ENCODE measurements at regions not wholly inside any gene's neighbourhood (a gene's known extent, or its start where the extent isn't known, plus 50 kb on each side); places are given as distances from the start of the nearest gene placed in this dataset.

- no peaks in the 10 kb centered on the region for H3K27me3 ChIP-seq (ENCODE audit: control insufficient read depth, insufficient read depth, low read length)
- H3K9ac ChIP-seq (ENCODE audit: low read length): no peak overlapping the region
- no peaks in the 10 kb centered on the region for H3K4me1 ChIP-seq (ENCODE audit: control insufficient read depth, low read depth, low read length)
- no peaks in the 10 kb centered on the region for H3K36me3 ChIP-seq (ENCODE audit: control insufficient read depth, low read depth, low read length)
- no peak overlapping the region for H3K4me3 ChIP-seq (ENCODE audit: low read length)
- peaks cover 3% of the 10 kb centered on the region for H3K9me3 ChIP-seq (ENCODE audit: control insufficient read depth, low read depth, low read length)
- no peak overlapping the region for H3K27ac ChIP-seq (ENCODE audit: low read length)
These were observed 237.9 kb downstream of the TMEM38B start for GRCh38 chr9:105932276-105932675.

DNA sequence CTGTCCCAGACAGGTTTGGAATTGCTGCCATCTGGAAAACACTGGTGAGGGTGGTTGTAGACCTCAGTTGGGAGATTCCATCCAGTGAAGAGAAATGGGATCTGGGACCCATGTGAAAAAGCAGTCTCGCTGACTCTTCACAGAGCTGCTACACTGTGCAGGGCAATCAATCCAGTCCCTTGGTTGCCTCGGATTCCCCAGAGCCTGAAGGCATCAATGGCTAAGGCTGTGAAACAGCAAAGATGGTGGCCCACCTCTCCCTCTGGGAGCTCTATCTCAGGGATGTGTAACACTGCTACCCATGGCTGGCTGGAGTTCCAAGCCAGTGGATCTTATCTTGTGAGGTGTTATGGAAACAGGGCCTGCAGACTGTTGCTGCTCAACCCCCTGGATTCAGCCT is 256.1 kb downstream of the TMEM38B start:
- H3K9ac ChIP-seq (ENCODE audit: low read length): no peak overlapping the region
- H3K4me1 ChIP-seq (ENCODE audit: control insufficient read depth, low read depth, low read length): peaks cover 3% of the 10 kb centered on the region
- no peaks in the 10 kb centered on the region for H3K36me3 ChIP-seq (ENCODE audit: control insufficient read depth, low read depth, low read length)
- no peak overlapping the region for H3K27ac ChIP-seq (ENCODE audit: low read length)
- no peaks in the 10 kb centered on the region for H3K27me3 ChIP-seq (ENCODE audit: control insufficient read depth, insufficient read depth, low read length)
- no peaks in the 10 kb centered on the region for H3K9me3 ChIP-seq (ENCODE audit: control insufficient read depth, low read depth, low read length)
- H3K4me3 ChIP-seq (ENCODE audit: low read length): no peak overlapping the region

DNA sequence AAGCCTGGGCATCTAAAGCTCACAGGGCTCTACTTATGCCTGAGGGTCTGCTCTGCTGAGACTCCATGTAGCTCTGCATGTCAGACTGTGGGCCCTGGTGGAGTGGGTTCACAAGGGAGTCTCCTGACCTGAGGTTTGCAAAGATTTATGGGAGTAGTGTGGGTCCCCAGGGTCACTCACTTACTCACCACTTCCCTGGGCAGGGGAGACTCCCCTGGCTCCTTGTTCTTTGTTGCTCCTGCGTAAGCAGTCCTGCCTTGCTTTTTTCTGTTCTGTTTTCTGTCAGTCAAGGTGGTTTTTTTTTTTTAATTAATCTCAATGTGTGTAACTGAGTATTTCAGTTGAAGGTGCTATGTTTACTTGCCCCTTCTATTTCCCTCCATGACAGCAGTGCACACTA is 256.6 kb downstream of the TMEM38B start:
- Histone ChIP-seq H3K9me3 (ENCODE audit: control insufficient read depth, low read depth, low read length) (no peaks in the 10 kb centered on the region), H3K4me1 (ENCODE audit: control insufficient read depth, low read depth, low read length) (peaks cover 7% of the 10 kb centered on the region), H3K9ac (ENCODE audit: low read length) (no peak overlapping the region), H3K27me3 (ENCODE audit: control insufficient read depth, insufficient read depth, low read length) (no peaks in the 10 kb centered on the region), H3K36me3 (ENCODE audit: control insufficient read depth, low read depth, low read length) (no peaks in the 10 kb centered on the region), H3K27ac (ENCODE audit: low read length) (no peak overlapping the region), H3K4me3 (ENCODE audit: low read length) (no peak overlapping the region)

DNA sequence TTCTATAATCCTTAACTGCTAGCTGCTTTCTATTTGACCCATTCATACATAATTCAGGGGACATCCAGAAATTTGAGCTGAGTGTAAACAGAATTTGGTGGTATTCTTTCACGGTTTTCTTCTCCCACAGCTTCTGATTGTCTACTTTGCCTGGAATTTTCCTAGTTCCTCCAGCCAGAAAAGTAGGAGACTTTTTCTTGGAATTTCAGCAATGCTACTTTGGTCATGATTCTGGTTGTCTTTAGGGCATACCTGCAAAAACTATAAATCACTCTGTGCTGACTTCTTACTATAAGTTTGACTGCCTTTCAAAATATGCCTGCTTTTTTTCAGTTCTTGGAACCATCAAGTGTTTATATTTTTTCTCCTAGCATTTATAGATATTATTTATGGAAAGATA is 260.2 kb downstream of the TMEM38B start:
- H3K36me3 ChIP-seq (ENCODE audit: control insufficient read depth, low read depth, low read length): no peaks in the 10 kb centered on the region
- no peak overlapping the region for H3K9ac ChIP-seq (ENCODE audit: low read length)
- no peaks in the 10 kb centered on the region for H3K9me3 ChIP-seq (ENCODE audit: control insufficient read depth, low read depth, low read length)
- no peaks in the 10 kb centered on the region for H3K27me3 ChIP-seq (ENCODE audit: control insufficient read depth, insufficient read depth, low read length)
- H3K4me1 ChIP-seq (ENCODE audit: control insufficient read depth, low read depth, low read length): peaks cover 16% of the 10 kb centered on the region
- H3K4me3 ChIP-seq (ENCODE audit: low read length): no peak overlapping the region
- no peak overlapping the region for H3K27ac ChIP-seq (ENCODE audit: low read length)

- Histone ChIP-seq H3K9ac (ENCODE audit: low read length) (no peak overlapping the region), H3K9me3 (ENCODE audit: control insufficient read depth, low read depth, low read length) (no peaks in the 10 kb centered on the region), H3K27ac (ENCODE audit: low read length) (no peak overlapping the region), H3K4me1 (ENCODE audit: control insufficient read depth, low read depth, low read length) (peaks cover 17% of the 10 kb centered on the region), H3K4me3 (ENCODE audit: low read length) (no peak overlapping the region), H3K36me3 (ENCODE audit: control insufficient read depth, low read depth, low read length) (no peaks in the 10 kb centered on the region), H3K27me3 (ENCODE audit: control insufficient read depth, insufficient read depth, low read length) (no peaks in the 10 kb centered on the region)
These were observed 263.5 kb downstream of the TMEM38B start for GRCh38 chr9:105957830-105958229.

DNA sequence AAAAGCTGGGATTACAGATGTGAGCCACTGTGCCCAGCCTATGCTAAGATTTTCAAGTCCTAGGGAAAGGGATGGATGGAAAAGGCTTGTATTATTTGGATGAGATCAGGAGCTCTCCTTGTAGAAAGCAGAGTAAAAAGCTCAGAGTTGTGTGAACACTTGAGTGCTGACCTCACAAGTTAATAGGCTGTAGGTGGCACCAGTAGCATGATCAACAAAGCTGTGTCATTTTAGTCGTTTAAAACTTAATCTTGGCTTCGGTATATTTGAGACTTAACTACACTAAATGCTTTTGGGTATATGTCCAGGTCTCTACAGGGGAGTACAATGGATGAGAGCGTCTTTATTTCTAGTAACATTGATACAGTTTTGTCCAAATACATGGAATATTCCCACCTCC is 264.2 kb downstream of the TMEM38B start:
- H3K27ac ChIP-seq (ENCODE audit: low read length): no peak overlapping the region
- no peaks in the 10 kb centered on the region for H3K27me3 ChIP-seq (ENCODE audit: control insufficient read depth, insufficient read depth, low read length)
- peaks cover 17% of the 10 kb centered on the region for H3K4me1 ChIP-seq (ENCODE audit: control insufficient read depth, low read depth, low read length)
- H3K4me3 ChIP-seq (ENCODE audit: low read length): no peak overlapping the region
- H3K36me3 ChIP-seq (ENCODE audit: control insufficient read depth, low read depth, low read length): no peaks in the 10 kb centered on the region
- H3K9ac ChIP-seq (ENCODE audit: low read length): no peak overlapping the region
- no peaks in the 10 kb centered on the region for H3K9me3 ChIP-seq (ENCODE audit: control insufficient read depth, low read depth, low read length)

DNA sequence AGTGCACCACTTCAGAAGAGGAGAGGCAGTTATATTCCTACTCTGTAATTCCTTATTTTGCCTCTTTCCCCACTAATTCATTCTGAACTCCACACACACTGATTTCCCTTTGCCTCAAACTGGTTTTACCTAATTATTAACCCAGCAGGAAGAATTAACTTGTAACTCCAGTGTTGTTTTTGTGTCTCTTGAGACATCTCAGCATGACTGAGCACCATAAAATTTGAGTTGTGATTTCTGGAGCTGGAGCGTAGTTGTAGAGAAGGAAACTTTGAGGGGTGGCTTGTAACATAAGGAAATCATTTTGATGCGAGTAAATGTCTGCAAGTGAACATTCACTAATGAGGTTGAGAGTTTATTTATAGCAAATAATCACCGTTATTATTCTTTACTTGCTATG is 265.2 kb downstream of the TMEM38B start:
- Histone ChIP-seq H3K4me1 (ENCODE audit: control insufficient read depth, low read depth, low read length) (peaks cover 17% of the 10 kb centered on the region), H3K27ac (ENCODE audit: low read length) (no peak overlapping the region), H3K9ac (ENCODE audit: low read length) (no peak overlapping the region), H3K36me3 (ENCODE audit: control insufficient read depth, low read depth, low read length) (no peaks in the 10 kb centered on the region), H3K27me3 (ENCODE audit: control insufficient read depth, insufficient read depth, low read length) (no peaks in the 10 kb centered on the region), H3K9me3 (ENCODE audit: control insufficient read depth, low read depth, low read length) (no peaks in the 10 kb centered on the region), H3K4me3 (ENCODE audit: low read length) (no peak overlapping the region)

DNA sequence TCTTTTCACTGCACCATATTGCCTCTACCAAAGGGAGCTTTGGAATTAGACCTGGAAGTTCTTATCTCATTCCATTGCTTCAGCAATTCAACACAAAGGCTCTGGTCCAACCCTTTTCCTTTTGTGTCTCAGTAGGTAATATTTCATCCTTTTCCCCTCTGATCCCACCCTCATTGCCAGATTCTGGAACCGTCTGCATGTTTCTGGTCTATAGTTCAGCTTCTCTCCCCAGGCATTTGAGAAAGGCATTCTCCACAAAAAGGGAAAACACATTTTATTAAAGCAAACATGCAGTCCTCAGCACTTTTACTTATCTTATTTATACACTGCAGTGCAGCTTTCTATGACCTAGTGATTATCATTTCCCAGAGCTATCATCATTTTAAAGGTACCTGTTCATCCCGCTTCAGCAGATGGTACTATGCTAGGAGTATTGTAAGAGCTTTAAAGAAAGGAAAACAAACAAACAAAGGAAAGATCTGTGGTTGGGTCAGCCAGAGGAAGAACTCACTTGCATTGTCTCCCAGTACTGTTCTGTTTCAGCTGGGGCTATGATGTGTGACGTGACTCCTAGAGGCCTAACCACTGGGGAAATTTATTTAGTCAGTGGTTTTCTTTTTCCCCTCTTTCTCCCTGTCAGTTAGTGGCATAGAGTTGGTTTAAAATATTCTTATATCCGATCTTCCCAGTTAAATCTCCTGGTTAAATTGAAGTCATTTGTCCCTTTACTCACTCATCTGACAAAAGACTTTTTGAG is 269.2 kb downstream of the TMEM38B start:
- H3K27me3 ChIP-seq (ENCODE audit: control insufficient read depth, insufficient read depth, low read length): no peaks in the 10 kb centered on the region

GRCh38 chr9:105964156-105964555 is 269.8 kb downstream of the TMEM38B start:
- H3K4me3 ChIP-seq (ENCODE audit: low read length): no peak overlapping the region
- no peaks in the 10 kb centered on the region for H3K36me3 ChIP-seq (ENCODE audit: control insufficient read depth, low read depth, low read length)
- H3K27ac ChIP-seq (ENCODE audit: low read length): no peak overlapping the region
- no peaks in the 10 kb centered on the region for H3K9me3 ChIP-seq (ENCODE audit: control insufficient read depth, low read depth, low read length)
- H3K9ac ChIP-seq (ENCODE audit: low read length): no peak overlapping the region
- H3K27me3 ChIP-seq (ENCODE audit: control insufficient read depth, insufficient read depth, low read length): no peaks in the 10 kb centered on the region
- H3K4me1 ChIP-seq (ENCODE audit: control insufficient read depth, low read depth, low read length): peaks cover 6% of the 10 kb centered on the region

More for the DNA sequence above, 269.2 kb downstream of the TMEM38B start:
- no peak overlapping the region for H3K9ac ChIP-seq (ENCODE audit: low read length)
- H3K27ac ChIP-seq (ENCODE audit: low read length): no peak overlapping the region
- peaks cover 3% of the 10 kb centered on the region for H3K4me1 ChIP-seq (ENCODE audit: control insufficient read depth, low read depth, low read length)
- H3K4me3 ChIP-seq (ENCODE audit: low read length): no peak overlapping the region
- no peaks in the 10 kb centered on the region for H3K9me3 ChIP-seq (ENCODE audit: control insufficient read depth, low read depth, low read length)
- no peaks in the 10 kb centered on the region for H3K36me3 ChIP-seq (ENCODE audit: control insufficient read depth, low read depth, low read length)

- Histone ChIP-seq H3K4me3 (ENCODE audit: low read length) (no peak overlapping the region), H3K27me3 (ENCODE audit: control insufficient read depth, insufficient read depth, low read length) (peaks cover under 1% of the 10 kb centered on the region), H3K27ac (ENCODE audit: low read length) (no peak overlapping the region), H3K36me3 (ENCODE audit: control insufficient read depth, low read depth, low read length) (no peaks in the 10 kb centered on the region), H3K9me3 (ENCODE audit: control insufficient read depth, low read depth, low read length) (no peaks in the 10 kb centered on the region), H3K4me1 (ENCODE audit: control insufficient read depth, low read depth, low read length) (peaks cover 3% of the 10 kb centered on the region), H3K9ac (ENCODE audit: low read length) (no peak overlapping the region)
These were observed 272.5 kb downstream of the TMEM38B start for GRCh38 chr9:105966834-105967233.

- no peak overlapping the region for H3K27ac ChIP-seq (ENCODE audit: low read length)
- no peaks in the 10 kb centered on the region for H3K9me3 ChIP-seq (ENCODE audit: control insufficient read depth, low read depth, low read length)
- peaks cover 3% of the 10 kb centered on the region for H3K4me1 ChIP-seq (ENCODE audit: control insufficient read depth, low read depth, low read length)
- no peaks in the 10 kb centered on the region for H3K36me3 ChIP-seq (ENCODE audit: control insufficient read depth, low read depth, low read length)
- no peak overlapping the region for H3K4me3 ChIP-seq (ENCODE audit: low read length)
- no peak overlapping the region for H3K9ac ChIP-seq (ENCODE audit: low read length)
- H3K27me3 ChIP-seq (ENCODE audit: control insufficient read depth, insufficient read depth, low read length): peaks cover 4% of the 10 kb centered on the region
These were observed 272.9 kb downstream of the TMEM38B start for GRCh38 chr9:105967248-105967647.

DNA sequence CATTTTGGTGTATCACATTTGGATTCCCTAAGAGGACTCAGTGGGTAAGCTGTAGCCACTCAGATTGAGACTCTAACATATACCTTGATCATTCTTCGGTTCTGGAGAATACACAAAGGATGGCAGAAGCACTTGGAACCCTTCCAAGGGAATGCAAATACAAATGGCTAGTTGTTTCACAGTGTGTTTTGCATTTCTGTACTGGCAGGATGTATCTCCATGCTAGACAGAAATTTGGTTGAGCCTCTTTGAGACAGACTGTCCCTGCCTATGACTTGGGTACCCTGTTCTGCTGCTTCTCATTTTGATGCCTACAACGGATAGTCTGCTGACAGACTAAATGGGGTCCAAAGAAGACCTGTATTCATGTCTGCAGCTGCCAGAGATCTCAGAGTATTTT is 273.5 kb downstream of the TMEM38B start:
- Histone ChIP-seq H3K36me3 (ENCODE audit: control insufficient read depth, low read depth, low read length) (no peaks in the 10 kb centered on the region), H3K27ac (ENCODE audit: low read length) (no peak overlapping the region), H3K4me1 (ENCODE audit: control insufficient read depth, low read depth, low read length) (peaks cover 3% of the 10 kb centered on the region), H3K9ac (ENCODE audit: low read length) (no peak overlapping the region), H3K4me3 (ENCODE audit: low read length) (no peak overlapping the region), H3K27me3 (ENCODE audit: control insufficient read depth, insufficient read depth, low read length) (peaks cover 10% of the 10 kb centered on the region), H3K9me3 (ENCODE audit: control insufficient read depth, low read depth, low read length) (no peaks in the 10 kb centered on the region)
